DND-41 (cell line): ENCODE measurements at regions not wholly inside any gene's neighbourhood (a gene's known extent, or its start where the extent isn't known, plus 50 kb on each side); places are given as distances from the start of the nearest gene placed in this dataset.

Experiments used
- ATAC-seq: fragments of 200-7000 bp; cut with Tn5 transposase; 3 replicates; pipeline ENCODE4 v1.9.1; 2021; ENCODE audit warnings: low read depth; ENCODE audit not compliant: insufficient read depth
- DNase-seq: peaks from one replicate; pipeline ENCODE4 v3.0.0-alpha.2; 2020
- H2AFZ ChIP-seq: 2 replicates; pipeline ENCODE4 v1.6.0; 2012; ENCODE audit warnings: low read depth, low read length
- H3K27ac ChIP-seq: 2 replicates; pipeline ENCODE4 v1.5.1; 2012; ENCODE audit warnings: low read length, inconsistent platforms
- H3K27me3 ChIP-seq: fragments of 200-600 bp; sonication (generic); 2 replicates; pipeline ENCODE4 v1.6.0; 2012; ENCODE audit warnings: low read length, mild to moderate bottlenecking, inconsistent platforms; ENCODE audit not compliant: insufficient read depth, poor library complexity
- H3K36me3 ChIP-seq: 2 replicates; pipeline ENCODE4 v1.5.1; 2012; ENCODE audit warnings: low read length, inconsistent platforms; ENCODE audit not compliant: insufficient read depth
- H3K4me1 ChIP-seq: 2 replicates; pipeline ENCODE4 v1.5.1; 2012; ENCODE audit warnings: mild to moderate bottlenecking, low read length; ENCODE audit not compliant: insufficient read depth
- H3K4me2 ChIP-seq: 2 replicates; pipeline ENCODE4 v1.6.0; 2012; ENCODE audit warnings: mild to moderate bottlenecking, moderate library complexity, low read length, inconsistent platforms; ENCODE audit not compliant: insufficient read depth
- H3K4me3 ChIP-seq, 2 experiments: fragments of 200-600 bp in 1 of 2; shearing (Covaris generic) in 1 of 2; 2 replicates each; pipeline ENCODE4 v1.5.1; 2012 to 2016; ENCODE audit warnings: inconsistent platforms in 2 of 2, low read length in 2 of 2, mild to moderate bottlenecking in 2 of 2, low read depth in 1 of 2, moderate library complexity in 1 of 2
- H3K79me2 ChIP-seq: 2 replicates; pipeline ENCODE4 v1.6.0; 2012; ENCODE audit warnings: low read length, inconsistent platforms; ENCODE audit not compliant: insufficient read depth
- H3K9ac ChIP-seq: 2 replicates; pipeline ENCODE4 v1.6.0; 2012; ENCODE audit warnings: low read depth, mild to moderate bottlenecking, inconsistent platforms, low read length, moderate library complexity
- H3K9me3 ChIP-seq: 2 replicates; pipeline ENCODE4 v1.5.1; 2012; ENCODE audit warnings: low read length, moderate library complexity, mild to moderate bottlenecking, inconsistent platforms; ENCODE audit not compliant: insufficient read depth, severe bottlenecking
- H4K20me1 ChIP-seq: 2 replicates; pipeline ENCODE4 v1.6.0; 2012; ENCODE audit warnings: low read length; ENCODE audit not compliant: insufficient read depth
- CTCF ChIP-seq: IDR thresholded peaks from 2 replicates; pipeline ENCODE4 v1.5.1; 2012; ENCODE audit warnings: borderline replicate concordance, low read length, moderate library complexity, mild to moderate bottlenecking; ENCODE audit not compliant: poor library complexity, severe bottlenecking; ENCODE audit errors: extremely low read depth
- EZH2 ChIP-seq: IDR thresholded peaks from 3 replicates; pipeline ENCODE4 v1.6.1; 2012; ENCODE audit warnings: borderline replicate concordance, low read depth, mild to moderate bottlenecking, moderate library complexity, low read length, inconsistent platforms; ENCODE audit not compliant: severe bottlenecking

GRCh38 chr17:33980193-33980592, 274.9 kb upstream of the CCL2 start:
- Histone ChIP-seq H3K4me3 (no peak overlapping the region), H3K27ac (no peak overlapping the region), H2AFZ (no peak overlapping the region), H3K36me3 (no peaks in the 10 kb centered on the region), H3K9me3 (no peaks in the 10 kb centered on the region), H3K4me1 (no peaks in the 10 kb centered on the region), H3K79me2 (no peaks in the 10 kb centered on the region), H3K9ac (no peak overlapping the region), H3K27me3 (no peaks in the 10 kb centered on the region), H3K4me2 (no peak overlapping the region), H4K20me1 (no peaks in the 10 kb centered on the region)
- TF ChIP-seq EZH2 (no peak), CTCF (no peak)
- ATAC-seq (no peak), DNase-seq (no peak)

DNA sequence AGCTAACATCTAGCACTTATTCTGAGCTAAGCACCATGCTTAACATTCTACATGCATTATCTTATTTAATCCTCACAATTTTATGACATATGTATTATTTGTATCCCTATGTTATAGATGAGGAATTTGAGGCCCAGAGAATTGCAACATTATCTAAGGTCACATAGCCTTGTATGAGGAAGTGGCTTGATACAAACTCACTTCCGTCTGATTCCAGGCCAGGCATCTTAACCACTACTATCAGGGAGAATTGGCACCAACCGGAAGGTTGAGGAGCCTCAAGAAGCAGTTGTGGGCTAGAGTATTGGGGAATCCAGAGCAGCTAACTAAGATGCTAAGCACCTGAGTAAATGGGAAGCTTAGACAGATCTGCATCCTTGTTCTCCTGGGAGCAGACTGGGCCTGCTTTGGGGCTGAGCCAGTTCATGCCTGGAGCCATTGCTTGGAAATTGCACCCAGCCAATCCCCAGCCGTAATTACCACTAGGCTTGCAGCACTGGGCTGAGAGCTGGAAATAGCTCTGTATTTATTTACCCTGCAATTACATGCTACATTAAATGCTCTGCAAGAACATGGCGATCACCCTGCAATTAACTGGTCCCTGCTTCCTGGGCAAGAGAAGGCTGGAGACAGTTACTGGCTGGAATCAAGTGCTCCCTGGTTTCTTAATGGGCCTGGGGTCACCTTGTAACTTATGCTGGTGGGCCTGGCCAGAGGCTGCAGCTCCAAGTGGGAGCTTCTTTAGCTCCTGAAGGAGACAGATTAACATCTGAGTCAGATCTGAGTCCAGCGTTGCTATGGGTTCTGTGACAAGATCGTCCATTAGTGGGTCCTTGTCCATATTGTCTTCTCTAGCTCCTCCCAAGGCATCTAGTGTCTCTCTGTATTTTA, 273.1 kb upstream of the CCL2 start:
- Histone ChIP-seq H3K27me3 (peaks cover 1% of the 10 kb centered on the region), H3K36me3 (no peaks in the 10 kb centered on the region), H3K9ac (no peak overlapping the region), H3K27ac (no peak overlapping the region), H4K20me1 (no peaks in the 10 kb centered on the region), H2AFZ (no peak overlapping the region), H3K4me3 (no peak overlapping the region), H3K79me2 (no peaks in the 10 kb centered on the region), H3K4me1 (no peaks in the 10 kb centered on the region), H3K4me2 (no peak overlapping the region), H3K9me3 (no peaks in the 10 kb centered on the region)
- ATAC-seq = no peak
- TF ChIP-seq CTCF (no peak), EZH2 (no peak)
- DNase-seq = no peak

DNA sequence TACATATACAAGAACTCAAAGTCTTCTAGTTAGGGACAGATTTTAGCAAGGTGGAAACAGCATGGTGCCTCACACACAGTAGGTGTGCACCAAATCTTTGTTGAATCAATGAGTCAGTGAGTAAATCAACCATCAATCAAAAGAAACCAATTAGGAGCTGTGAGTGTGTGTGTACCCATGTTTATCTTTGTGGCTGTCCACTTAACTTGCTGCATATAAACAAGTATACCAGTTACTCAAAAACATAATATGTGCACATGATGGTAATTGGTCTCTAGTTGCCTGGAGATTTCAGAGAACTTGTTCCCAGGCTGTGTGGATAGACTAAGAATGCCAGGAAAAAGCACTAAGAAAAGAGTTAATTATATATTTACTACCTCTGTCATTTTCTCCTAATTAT, 272.2 kb upstream of the CCL2 start:
- no peaks in the 10 kb centered on the region for H4K20me1 ChIP-seq
- DNase-seq (no peak), ATAC-seq (no peak)
- peaks cover 4% of the 10 kb centered on the region for H3K27me3 ChIP-seq
- no peaks in the 10 kb centered on the region for H3K79me2 ChIP-seq
- no peaks in the 10 kb centered on the region for H3K9me3 ChIP-seq
- no peak overlapping the region for H3K4me2 ChIP-seq
- H3K9ac ChIP-seq = no peak overlapping the region
- no peak for TF ChIP-seq EZH2
- TF ChIP-seq CTCF = no peak
- H3K27ac ChIP-seq = no peak overlapping the region
- H3K4me3 ChIP-seq = no peak overlapping the region
- H3K36me3 ChIP-seq = no peaks in the 10 kb centered on the region
- no peaks in the 10 kb centered on the region for H3K4me1 ChIP-seq
- H2AFZ ChIP-seq = no peak overlapping the region
